ENCODE measurements at regions not wholly inside any gene's neighbourhood (a gene's known extent, or its start where the extent isn't known, plus 50 kb on each side); places are given as distances from the start of the nearest gene placed in this dataset.

- Mint-ChIP-seq H3K27ac (ENCODE audit: unreplicated experiment) (no peak overlapping the region), H3K9me3 (ENCODE audit: unreplicated experiment) (no peaks in the 10 kb centered on the region), H3K4me1 (ENCODE audit: unreplicated experiment) (no peaks in the 10 kb centered on the region), H3K27me3 (ENCODE audit: unreplicated experiment) (no peaks in the 10 kb centered on the region), H3K36me3 (ENCODE audit: low read depth, unreplicated experiment) (no peaks in the 10 kb centered on the region), H3K4me3 (ENCODE audit: unreplicated experiment) (no peak overlapping the region)
- no peak for TF ChIP-seq CTCF (IDR thresholded peaks at IDR 0.05; ENCODE audit: unreplicated experiment)
- DNase-seq (ENCODE audit: low spot score) = no peak
These were observed 549.4 kb downstream of the LRRC70 start for GRCh38 chr5:63128018-63128417.

GRCh38 chr5:63127054-63127453 is 548.4 kb downstream of the LRRC70 start:
- Mint-ChIP-seq H3K27me3 (ENCODE audit: unreplicated experiment) (no peaks in the 10 kb centered on the region), H3K9me3 (ENCODE audit: unreplicated experiment) (no peaks in the 10 kb centered on the region), H3K36me3 (ENCODE audit: low read depth, unreplicated experiment) (no peaks in the 10 kb centered on the region), H3K27ac (ENCODE audit: unreplicated experiment) (no peak overlapping the region), H3K4me3 (ENCODE audit: unreplicated experiment) (no peak overlapping the region), H3K4me1 (ENCODE audit: unreplicated experiment) (no peaks in the 10 kb centered on the region)
- no peak for TF ChIP-seq CTCF (IDR thresholded peaks at IDR 0.05; ENCODE audit: unreplicated experiment)
- no peak for DNase-seq (ENCODE audit: low spot score)

GRCh38 chr5:63125862-63126261 is 547.2 kb downstream of the LRRC70 start:
- no peak overlapping the region for H3K27ac Mint-ChIP-seq (ENCODE audit: unreplicated experiment)
- no peaks in the 10 kb centered on the region for H3K9me3 Mint-ChIP-seq (ENCODE audit: unreplicated experiment)

GRCh38 chr5:63125392-63125791 is 546.8 kb downstream of the LRRC70 start:
- H3K9me3 Mint-ChIP-seq (ENCODE audit: unreplicated experiment) = no peaks in the 10 kb centered on the region
- DNase-seq (ENCODE audit: low spot score) = no peak
- H3K27ac Mint-ChIP-seq (ENCODE audit: unreplicated experiment) = no peak overlapping the region
- no peak overlapping the region for H3K4me3 Mint-ChIP-seq (ENCODE audit: unreplicated experiment)
- no peaks in the 10 kb centered on the region for H3K27me3 Mint-ChIP-seq (ENCODE audit: unreplicated experiment)
- H3K36me3 Mint-ChIP-seq (ENCODE audit: low read depth, unreplicated experiment) = no peaks in the 10 kb centered on the region
- no peaks in the 10 kb centered on the region for H3K4me1 Mint-ChIP-seq (ENCODE audit: unreplicated experiment)
- no peak for TF ChIP-seq CTCF (IDR thresholded peaks at IDR 0.05; ENCODE audit: unreplicated experiment)

More at GRCh38 chr5:63125862-63126261, 547.2 kb downstream of the LRRC70 start:
- Mint-ChIP-seq H3K4me3 (ENCODE audit: unreplicated experiment) (no peak overlapping the region), H3K4me1 (ENCODE audit: unreplicated experiment) (no peaks in the 10 kb centered on the region), H3K27me3 (ENCODE audit: unreplicated experiment) (no peaks in the 10 kb centered on the region), H3K36me3 (ENCODE audit: low read depth, unreplicated experiment) (no peaks in the 10 kb centered on the region)
- TF ChIP-seq CTCF (IDR thresholded peaks at IDR 0.05; ENCODE audit: unreplicated experiment) = no peak
- no peak for DNase-seq (ENCODE audit: low spot score)

- TF ChIP-seq CTCF (IDR thresholded peaks at IDR 0.05; ENCODE audit: unreplicated experiment) = no peak
- Mint-ChIP-seq H3K9me3 (ENCODE audit: unreplicated experiment) (no peaks in the 10 kb centered on the region), H3K27me3 (ENCODE audit: unreplicated experiment) (no peaks in the 10 kb centered on the region), H3K4me3 (ENCODE audit: unreplicated experiment) (no peak overlapping the region), H3K36me3 (ENCODE audit: low read depth, unreplicated experiment) (no peaks in the 10 kb centered on the region), H3K4me1 (ENCODE audit: unreplicated experiment) (no peaks in the 10 kb centered on the region), H3K27ac (ENCODE audit: unreplicated experiment) (no peak overlapping the region)
- DNase-seq (ENCODE audit: low spot score) = no peak
These were observed 545.6 kb downstream of the LRRC70 start for GRCh38 chr5:63124266-63124665.
